HS-5 (cell line): ENCODE measurements at regions not wholly inside any gene's neighbourhood (a gene's known extent, or its start where the extent isn't known, plus 50 kb on each side); places are given as distances from the start of the nearest gene placed in this dataset.

ENCODE experiments used
- DNase-seq: peaks from one replicate; pipeline ENCODE4 v3.0.0-alpha.2; 2012; ENCODE audit warnings: low read depth

DNA sequence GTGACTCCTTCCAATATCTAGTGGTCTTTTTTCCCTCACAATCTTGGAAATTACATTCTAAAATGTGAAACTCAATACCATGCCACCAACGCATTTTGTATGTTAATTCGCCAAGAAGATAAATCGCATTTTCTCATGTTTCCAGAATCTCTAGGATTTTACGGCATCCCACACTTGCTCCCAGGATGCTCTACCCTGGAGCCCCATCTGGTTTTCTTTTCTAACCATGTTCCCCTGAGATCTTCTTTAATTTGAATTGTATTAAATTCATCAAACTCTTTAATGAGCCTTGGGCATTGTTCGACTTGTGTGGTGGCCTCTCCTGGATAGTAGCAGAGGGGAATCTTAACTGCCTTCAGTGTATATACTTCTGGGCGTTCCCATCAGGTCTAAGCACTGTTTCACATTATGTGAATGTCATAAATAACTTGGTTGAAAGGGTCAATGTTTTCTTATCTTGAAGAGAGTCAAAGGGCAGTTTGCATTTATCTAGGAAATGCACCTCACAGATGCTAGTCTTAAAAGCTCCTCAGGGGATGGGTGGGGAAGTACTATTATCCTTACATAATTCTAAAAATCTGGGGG lies 169.1 kb upstream of the MEOX2 start:
- no peak for DNase-seq

DNA sequence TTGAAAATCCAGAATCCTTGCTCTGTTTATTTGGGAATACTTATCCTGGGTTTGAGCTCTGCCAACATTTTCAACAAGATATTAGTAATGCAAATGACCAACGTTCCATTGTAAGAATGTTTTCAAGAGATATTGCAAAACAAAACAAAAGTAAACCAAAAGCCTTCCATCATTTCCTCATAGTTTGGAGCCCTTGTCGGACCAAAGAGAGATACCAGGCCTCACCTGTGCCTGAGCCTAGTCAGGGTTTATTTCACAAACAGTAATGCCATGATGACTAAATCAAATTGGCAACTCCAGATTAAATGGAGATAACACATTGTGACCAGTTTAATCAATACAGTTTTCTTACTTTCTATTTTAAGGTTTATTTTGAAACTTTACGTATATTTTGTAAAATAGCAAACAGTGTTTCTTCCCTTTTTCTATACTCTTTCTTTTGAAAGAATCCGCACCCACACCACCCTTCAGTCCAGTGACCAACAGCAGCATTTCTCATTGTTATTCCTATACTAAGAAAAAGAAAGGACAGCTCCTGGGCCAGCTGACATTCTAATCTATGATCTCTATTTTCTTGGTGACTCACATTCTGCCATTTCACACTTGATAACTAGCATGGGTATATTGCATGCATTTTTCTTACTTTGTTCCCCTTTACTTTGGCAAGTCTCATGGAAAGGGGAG lies 168.5 kb upstream of the MEOX2 start:
- DNase-seq, result no peak

- DNase-seq, result no peak
Measured at GRCh38 chr7:15853832-15854470, 167.5 kb upstream of the MEOX2 start.

- no peak for DNase-seq
Measured at GRCh38 chr7:15851201-15851600, 164.7 kb upstream of the MEOX2 start.

- DNase-seq, result no peak
Measured at GRCh38 chr7:15848901-15849300, 162.4 kb upstream of the MEOX2 start.

- DNase-seq, result no peak
Measured at GRCh38 chr7:15848362-15848761, 161.9 kb upstream of the MEOX2 start.

GRCh38 chr7:15845868-15846267 lies 159.4 kb upstream of the MEOX2 start:
- no peak for DNase-seq

DNA sequence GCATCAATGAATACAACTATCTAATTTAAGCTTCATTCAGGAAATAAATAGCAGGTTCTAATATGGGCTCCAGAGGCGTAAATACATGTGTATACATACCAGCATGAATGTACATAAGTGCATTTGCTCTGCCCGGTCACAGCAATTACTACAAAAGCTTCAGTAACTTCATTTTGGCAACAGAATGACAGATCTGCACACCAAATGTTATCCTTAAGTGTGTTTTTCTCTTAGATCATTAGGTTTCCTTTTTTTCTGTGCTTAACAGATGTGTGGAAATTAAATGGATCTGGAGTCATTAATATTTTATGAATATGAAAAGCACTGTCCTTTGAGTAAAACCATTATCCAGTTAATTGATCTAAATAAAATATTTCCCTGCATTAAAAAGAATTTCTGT lies 159.0 kb upstream of the MEOX2 start:
- DNase-seq, result no peak

DNA sequence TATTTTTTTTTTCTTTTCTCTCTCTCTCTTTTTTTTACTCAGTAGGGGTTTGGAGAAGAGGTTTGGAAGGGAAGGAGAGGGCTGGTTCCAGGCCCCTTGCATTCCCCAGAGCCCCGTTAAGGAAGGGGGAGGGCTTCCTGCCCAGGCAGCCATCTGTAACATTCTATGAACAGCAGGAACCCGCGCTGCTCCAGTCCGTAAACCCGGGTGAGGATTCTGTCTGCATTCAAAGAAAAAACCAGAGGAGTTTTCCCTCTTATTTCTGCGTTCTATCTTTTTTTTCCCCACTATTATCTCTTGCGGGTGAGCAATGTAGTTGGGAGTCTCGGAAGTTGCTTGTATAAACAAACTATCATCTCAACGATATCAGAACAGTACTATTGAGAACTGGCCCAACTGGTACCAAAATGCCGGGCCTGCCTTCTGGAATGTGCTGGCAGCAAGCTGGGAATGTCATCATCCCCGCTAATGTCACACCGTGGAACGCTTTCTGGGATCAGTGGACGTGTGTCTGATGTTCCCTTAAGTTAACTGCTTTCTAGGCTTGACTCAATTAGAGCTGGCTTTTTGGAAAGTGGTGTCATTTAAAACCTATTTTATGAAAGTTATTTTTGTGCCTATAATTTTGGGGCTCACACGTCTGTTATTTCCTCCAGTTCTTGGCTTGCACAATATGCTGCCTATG lies 153.1 kb upstream of the MEOX2 start:
- no peak for DNase-seq

DNA sequence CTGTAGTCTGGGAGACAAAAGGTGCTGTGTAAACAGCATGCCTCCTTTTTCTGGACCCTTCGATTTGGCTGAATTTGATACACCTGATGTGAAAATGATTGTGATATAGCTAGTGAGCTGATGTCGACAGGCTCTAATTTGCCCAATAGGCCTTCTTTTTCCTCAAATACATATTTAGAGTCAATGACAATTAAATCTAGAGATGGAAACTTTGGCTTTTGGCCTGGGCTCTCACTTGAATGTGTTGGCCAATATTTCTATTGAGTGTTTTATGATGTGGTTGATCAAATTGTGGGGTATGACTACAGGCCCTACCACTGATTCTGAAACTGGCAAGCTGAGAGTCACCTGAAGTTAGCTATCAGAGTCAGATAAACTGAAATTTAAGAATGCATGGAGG lies 151.8 kb upstream of the MEOX2 start:
- DNase-seq, result no peak

- no peak for DNase-seq
Measured at GRCh38 chr7:15837306-15837950, 150.9 kb upstream of the MEOX2 start.

DNA sequence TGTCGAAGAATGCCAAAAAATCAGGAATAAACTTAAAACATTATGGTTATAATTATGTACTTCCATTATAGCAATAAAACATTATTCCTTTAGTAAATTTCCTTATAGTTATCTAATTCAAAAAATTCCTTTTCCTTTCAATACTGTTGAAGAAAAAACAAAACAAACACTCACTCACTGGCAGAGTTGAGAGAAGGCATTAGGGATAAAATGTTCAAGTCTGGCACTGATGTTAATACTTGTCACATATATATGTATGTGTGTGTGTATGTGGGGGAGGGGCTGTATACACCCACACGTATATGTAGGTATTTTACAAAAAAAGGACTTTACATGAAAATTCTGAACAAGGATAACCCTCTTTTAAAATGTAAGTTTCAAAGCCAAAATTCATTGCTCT lies 150.2 kb upstream of the MEOX2 start:
- no peak for DNase-seq

GRCh38 chr7:15836041-15836440 lies 149.6 kb upstream of the MEOX2 start:
- no peak for DNase-seq

DNA sequence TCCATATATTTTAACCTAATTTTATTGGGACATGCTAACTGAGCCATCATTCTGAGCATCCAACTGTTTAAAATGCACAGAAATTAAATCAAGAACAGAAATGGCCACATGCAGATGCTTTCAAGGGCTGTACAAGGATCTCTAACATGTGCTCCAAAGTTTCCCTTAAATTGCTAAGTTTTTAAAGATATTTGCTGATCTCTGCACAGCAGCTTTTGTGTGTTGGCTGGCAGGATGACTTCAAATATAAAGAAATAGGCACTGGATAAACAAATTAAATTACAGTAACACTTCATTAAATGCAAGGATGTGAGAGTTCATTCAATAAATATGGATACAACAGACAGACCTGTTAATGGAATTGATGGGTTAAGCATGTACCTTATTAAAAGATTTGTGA lies 148.0 kb upstream of the MEOX2 start:
- no peak for DNase-seq

DNA sequence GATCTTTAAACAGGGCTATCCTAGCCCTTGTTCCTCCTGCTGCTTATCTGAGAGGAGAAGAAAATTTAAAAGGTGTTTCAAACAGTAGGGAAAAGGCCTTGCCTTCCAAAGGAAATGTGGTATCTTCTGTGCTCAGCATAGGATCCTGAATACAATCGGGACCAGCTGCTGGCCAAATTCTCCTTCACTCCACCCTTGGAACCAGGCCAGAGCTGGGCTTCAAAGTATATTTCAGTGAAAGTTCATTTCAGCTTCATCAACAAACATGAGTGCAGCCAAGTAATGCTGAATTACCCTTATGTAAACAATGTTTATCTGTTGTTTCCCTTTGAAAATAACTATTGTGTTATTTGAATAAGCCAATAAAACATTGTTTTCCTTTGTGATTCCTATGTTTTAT lies 146.5 kb upstream of the MEOX2 start:
- no peak for DNase-seq

- no peak for DNase-seq
Measured at GRCh38 chr7:15831606-15832005, 145.1 kb upstream of the MEOX2 start.

DNA sequence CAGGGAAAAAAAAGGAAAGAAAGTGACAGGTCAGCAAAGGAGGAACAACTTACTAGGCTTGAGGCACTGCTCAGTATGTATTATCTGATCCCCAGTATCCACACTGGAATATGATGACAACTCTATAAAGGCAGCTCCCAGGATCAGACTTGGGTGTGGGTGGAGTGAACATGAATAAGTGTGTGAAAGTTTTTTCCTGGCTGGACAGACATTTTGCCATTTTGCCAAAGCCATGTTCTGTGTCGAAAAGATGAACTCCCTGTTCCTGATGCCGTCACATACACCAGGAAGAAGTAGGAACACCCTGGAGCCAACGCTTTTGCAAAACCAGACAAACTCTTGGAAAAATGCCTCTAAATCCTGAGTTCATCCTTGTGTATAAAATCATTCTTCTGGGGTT lies 143.2 kb upstream of the MEOX2 start:
- no peak for DNase-seq

- no peak for DNase-seq
Measured at GRCh38 chr7:15828881-15829280, 142.4 kb upstream of the MEOX2 start.

DNA sequence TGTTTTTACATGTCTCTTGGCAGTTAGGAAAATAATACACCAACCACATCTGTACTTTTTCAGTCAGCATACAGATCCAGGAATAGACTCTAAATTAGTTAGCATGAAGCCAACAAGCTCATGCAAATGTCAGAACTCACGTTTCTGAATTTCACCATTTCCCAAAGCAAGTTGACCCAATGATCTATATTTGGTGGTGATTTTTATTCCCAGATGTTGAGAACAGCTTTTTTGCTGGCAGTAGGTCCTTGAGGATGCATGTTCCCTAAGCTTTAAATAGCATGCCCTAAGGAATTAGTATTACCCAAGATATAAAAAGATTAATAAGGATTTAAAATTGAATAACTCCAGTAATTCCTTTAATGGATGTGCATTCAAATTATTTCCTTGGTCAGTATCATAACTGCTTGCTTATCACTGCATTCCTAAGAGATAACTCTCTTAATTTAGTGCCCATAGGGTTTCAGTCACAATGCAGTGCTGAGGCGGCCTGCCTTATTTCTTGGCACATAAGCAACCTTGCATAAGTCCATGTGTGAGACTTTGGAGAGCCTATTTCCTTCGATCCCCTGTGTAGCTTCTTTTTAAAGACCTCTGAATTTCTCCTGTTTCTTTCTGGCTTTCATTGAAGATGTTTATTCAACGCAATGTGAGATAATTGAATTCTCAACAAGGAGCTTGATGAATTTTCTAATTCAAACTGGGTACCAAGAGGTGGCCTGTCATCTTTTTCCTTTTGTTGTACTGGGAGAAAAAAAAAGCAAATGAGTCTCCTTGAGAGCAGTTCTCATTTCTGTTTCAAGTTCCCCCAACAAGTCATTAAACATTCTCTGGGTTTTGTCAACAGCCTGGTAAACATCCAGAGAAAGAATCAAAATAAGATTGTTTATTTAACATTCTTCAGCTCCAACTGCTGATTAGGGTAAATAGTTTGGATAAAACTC lies 135.3 kb upstream of the MEOX2 start:
- DNase-seq, result peak; percentile 10

- DNase-seq, result no peak
Measured at GRCh38 chr7:15820319-15820718, 133.8 kb upstream of the MEOX2 start.

DNA sequence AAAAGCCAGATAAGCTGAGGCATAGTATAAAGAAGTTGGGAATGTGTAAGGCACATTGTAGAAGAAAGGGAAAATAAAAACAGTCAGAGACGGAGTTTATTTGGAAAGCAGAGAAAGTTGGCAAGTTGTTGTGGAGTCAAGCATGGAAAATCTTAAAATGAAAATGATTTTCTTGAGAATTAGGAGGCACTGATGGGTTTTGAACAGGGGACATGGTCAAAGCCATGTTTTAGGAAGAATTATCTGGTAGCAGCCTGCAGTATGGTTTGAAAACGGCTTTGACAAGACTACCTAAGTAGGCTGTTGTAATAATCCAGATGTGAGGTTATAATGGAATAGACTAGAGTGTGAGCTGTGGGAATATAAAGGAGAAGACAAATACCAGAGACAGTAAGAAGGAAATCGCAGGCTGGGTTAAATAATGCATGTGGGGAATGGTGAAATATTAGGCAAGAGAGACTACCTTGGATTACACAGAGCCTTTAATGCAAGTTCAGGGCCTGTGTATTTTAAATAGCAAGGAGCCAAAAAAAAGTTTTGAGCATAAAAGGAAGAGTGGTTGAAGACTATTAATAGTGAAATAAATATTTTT lies 130.4 kb upstream of the MEOX2 start:
- no peak for DNase-seq
